Fibroblast of the aortic adventitia (primary cell): ENCODE measurements at regions not wholly inside any gene's neighbourhood (a gene's known extent, or its start where the extent isn't known, plus 50 kb on each side); places are given as distances from the start of the nearest gene placed in this dataset.

Experiments
- DNase-seq: peaks from one replicate; pipeline ENCODE4 v3.0.0-alpha.2; 2010; ENCODE audit warnings: low read depth
- H3K4me3 ChIP-seq: 2 replicates; pipeline ENCODE4 v1.5.1; 2011; ENCODE audit warnings: low read depth, mild to moderate bottlenecking, control low read depth, low read length, moderate library complexity
- CTCF ChIP-seq: IDR thresholded peaks from 2 replicates; pipeline ENCODE4 v1.5.1; 2011; ENCODE audit warnings: mild to moderate bottlenecking, low read length, control low read depth, inconsistent platforms; ENCODE audit not compliant: insufficient read depth

- DNase-seq: no peak
- TF ChIP-seq CTCF: no peak
- no peak overlapping the region for H3K4me3 ChIP-seq
These were observed 547.2 kb downstream of the UQCRFS1 start for GRCh38 chr19:28665748-28666147.

- no peak for DNase-seq
- TF ChIP-seq CTCF: no peak
- no peak overlapping the region for H3K4me3 ChIP-seq
These were observed 556.3 kb downstream of the UQCRFS1 start for GRCh38 chr19:28656644-28657043.

- H3K4me3 ChIP-seq: no peak overlapping the region
- DNase-seq: no peak
- TF ChIP-seq CTCF: no peak
These were observed 557.9 kb downstream of the UQCRFS1 start for GRCh38 chr19:28655054-28655453.

- DNase-seq: no peak
- no peak for TF ChIP-seq CTCF
- H3K4me3 ChIP-seq: no peak overlapping the region
These were observed 560.2 kb downstream of the UQCRFS1 start for GRCh38 chr19:28652765-28653164.

- H3K4me3 ChIP-seq: no peak overlapping the region
- TF ChIP-seq CTCF: no peak
- DNase-seq: no peak
These were observed 566.3 kb downstream of the UQCRFS1 start for GRCh38 chr19:28646629-28647028.

- no peak for DNase-seq
- H3K4me3 ChIP-seq: no peak overlapping the region
- TF ChIP-seq CTCF: no peak
These were observed 568.7 kb downstream of the UQCRFS1 start for GRCh38 chr19:28644169-28644775.

- H3K4me3 ChIP-seq: no peak overlapping the region
- TF ChIP-seq CTCF: no peak
- no peak for DNase-seq
These were observed 569.9 kb downstream of the UQCRFS1 start for GRCh38 chr19:28642787-28643683.
